OCI-LY3 (cell line): ENCODE measurements at regions not wholly inside any gene's neighbourhood (a gene's known extent, or its start where the extent isn't known, plus 50 kb on each side); places are given as distances from the start of the nearest gene placed in this dataset.

Source experiments
- EZH2phosphoT487 ChIP-seq: fragments of 200-600 bp; shearing (Covaris generic); IDR thresholded peaks from 2 replicates; pipeline ENCODE4 v1.6.1; 2018; ENCODE audit warnings: antibody characterized with exemption, mixed run types, low read depth
- TF ChIP-seq, protein P1 (sequence below): fragments of 200-600, 300-600 bp; sonication (generic); IDR thresholded peaks from 2 replicates; pipeline ENCODE4 v1.5.1; 2014; ENCODE audit warnings: antibody characterized with exemption, low read length, low read depth

DNA sequence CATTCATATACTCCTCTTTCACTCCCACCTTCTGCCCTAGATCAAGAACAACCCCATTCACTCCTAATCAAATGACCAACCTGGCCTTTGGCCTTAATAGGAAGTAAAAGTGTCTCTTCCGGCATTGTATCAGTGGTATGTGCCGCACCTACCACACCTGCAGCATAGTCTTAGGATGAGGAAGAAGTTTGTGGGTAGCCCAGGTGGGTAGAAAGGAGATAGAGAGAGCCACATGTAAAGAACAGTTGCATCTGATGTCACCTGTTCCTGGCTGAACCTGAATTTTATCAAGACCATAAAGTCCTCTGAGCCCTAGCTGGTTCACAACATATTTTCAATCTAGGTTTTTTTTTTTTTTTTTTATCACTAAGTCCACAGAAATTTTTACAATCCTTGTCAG, 55.5 kb upstream of the PTPN12 start:
- TF ChIP-seq, protein P1, sequence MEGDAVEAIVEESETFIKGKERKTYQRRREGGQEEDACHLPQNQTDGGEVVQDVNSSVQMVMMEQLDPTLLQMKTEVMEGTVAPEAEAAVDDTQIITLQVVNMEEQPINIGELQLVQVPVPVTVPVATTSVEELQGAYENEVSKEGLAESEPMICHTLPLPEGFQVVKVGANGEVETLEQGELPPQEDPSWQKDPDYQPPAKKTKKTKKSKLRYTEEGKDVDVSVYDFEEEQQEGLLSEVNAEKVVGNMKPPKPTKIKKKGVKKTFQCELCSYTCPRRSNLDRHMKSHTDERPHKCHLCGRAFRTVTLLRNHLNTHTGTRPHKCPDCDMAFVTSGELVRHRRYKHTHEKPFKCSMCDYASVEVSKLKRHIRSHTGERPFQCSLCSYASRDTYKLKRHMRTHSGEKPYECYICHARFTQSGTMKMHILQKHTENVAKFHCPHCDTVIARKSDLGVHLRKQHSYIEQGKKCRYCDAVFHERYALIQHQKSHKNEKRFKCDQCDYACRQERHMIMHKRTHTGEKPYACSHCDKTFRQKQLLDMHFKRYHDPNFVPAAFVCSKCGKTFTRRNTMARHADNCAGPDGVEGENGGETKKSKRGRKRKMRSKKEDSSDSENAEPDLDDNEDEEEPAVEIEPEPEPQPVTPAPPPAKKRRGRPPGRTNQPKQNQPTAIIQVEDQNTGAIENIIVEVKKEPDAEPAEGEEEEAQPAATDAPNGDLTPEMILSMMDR, result no peak
- TF ChIP-seq EZH2phosphoT487, result no peak
